Astrocyte of the spinal cord (primary cell): ENCODE measurements at regions not wholly inside any gene's neighbourhood (a gene's known extent, or its start where the extent isn't known, plus 50 kb on each side); places are given as distances from the start of the nearest gene placed in this dataset.

Experiments
- DNase-seq: peaks from one replicate; pipeline ENCODE4 v3.0.0; 2011; ENCODE audit warnings: low read depth, low spot score
- H3K4me3 ChIP-seq: 2 replicates; pipeline ENCODE4 v1.5.1; 2011; ENCODE audit warnings: low read depth, mild to moderate bottlenecking, low read length, moderate library complexity
- CTCF ChIP-seq: IDR thresholded peaks from 2 replicates; pipeline ENCODE4 v1.5.1; 2012; ENCODE audit warnings: low read depth, mild to moderate bottlenecking, low read length, inconsistent platforms
- in situ Hi-C: cut with HindIII; loops from 2 replicates; pipeline ENCODE4 v1.10.0; 2017; ENCODE audit warnings: low sequenced_read_pairs

GRCh38 chr18:45260125-45260524, 355.2 kb upstream of the SLC14A2 start:
- no peak for DNase-seq
- H3K4me3 ChIP-seq = no peak overlapping the region
- in situ Hi-C loops = no loop called here
- TF ChIP-seq CTCF = no peak

GRCh38 chr18:45266023-45266422, 349.3 kb upstream of the SLC14A2 start:
- DNase-seq = no peak
- no peak overlapping the region for H3K4me3 ChIP-seq
- TF ChIP-seq CTCF = no peak
- in situ Hi-C loops = no loop called here

- H3K4me3 ChIP-seq = no peak overlapping the region
- in situ Hi-C loops = no loop called here
- DNase-seq = no peak
- no peak for TF ChIP-seq CTCF
These were observed 347.7 kb upstream of the SLC14A2 start for GRCh38 chr18:45267622-45268021.

- no peak for TF ChIP-seq CTCF
- no peak overlapping the region for H3K4me3 ChIP-seq
- in situ Hi-C loops = no loop called here
- DNase-seq = no peak
These were observed 346.7 kb upstream of the SLC14A2 start for GRCh38 chr18:45268583-45268982.

GRCh38 chr18:45270289-45270771, 344.9 kb upstream of the SLC14A2 start:
- DNase-seq = no peak
- H3K4me3 ChIP-seq = no peak overlapping the region
- in situ Hi-C loops = no loop called here
- no peak for TF ChIP-seq CTCF

- in situ Hi-C loops = no loop called here
- no peak overlapping the region for H3K4me3 ChIP-seq
- no peak for TF ChIP-seq CTCF
- DNase-seq = no peak
These were observed 341.2 kb upstream of the SLC14A2 start for GRCh38 chr18:45274026-45274425.
